ENCODE measurements at regions not wholly inside any gene's neighbourhood (a gene's known extent, or its start where the extent isn't known, plus 50 kb on each side); places are given as distances from the start of the nearest gene placed in this dataset.
"Not testable (repeated sequence)": the region's sequence is repeated elsewhere in the genome, so short reads cannot be mapped to it uniquely, and the experiment has no call there.

- TF ChIP-seq CTCF (IDR thresholded peaks at IDR 0.05; ENCODE audit: insufficient read depth, low read length, poor library complexity, severe bottlenecking) = no peak
- Histone ChIP-seq H3K27me3 (ENCODE audit: control insufficient read depth, insufficient read depth, low read length) (peaks cover 2% of the 10 kb centered on the region), H3K36me3 (ENCODE audit: control insufficient read depth, insufficient read depth, low read length) (no peaks in the 10 kb centered on the region), H3K4me3 (ENCODE audit: low read depth, low read length) (no peak overlapping the region)
- DNase-seq (ENCODE audit: low read depth) = no peak
Observed at GRCh38 chr10:124170631-124171030, 77.2 kb upstream of the CHST15 start.

GRCh38 chr10:124168991-124169802, 75.8 kb upstream of the CHST15 start:
- H3K36me3 ChIP-seq (ENCODE audit: control insufficient read depth, insufficient read depth, low read length) = no peaks in the 10 kb centered on the region

GRCh38 chr10:124168581-124168980, 75.2 kb upstream of the CHST15 start:
- no peak overlapping the region for H3K4me3 ChIP-seq (ENCODE audit: low read depth, low read length)
- H3K27me3 ChIP-seq (ENCODE audit: control insufficient read depth, insufficient read depth, low read length) = peaks cover 2% of the 10 kb centered on the region
- TF ChIP-seq CTCF (IDR thresholded peaks at IDR 0.05; ENCODE audit: insufficient read depth, low read length, poor library complexity, severe bottlenecking) = no peak
- no peak for DNase-seq (ENCODE audit: low read depth)
- no peaks in the 10 kb centered on the region for H3K36me3 ChIP-seq (ENCODE audit: control insufficient read depth, insufficient read depth, low read length)

More at GRCh38 chr10:124168991-124169802, 75.8 kb upstream of the CHST15 start:
- TF ChIP-seq CTCF (IDR thresholded peaks at IDR 0.05; ENCODE audit: insufficient read depth, low read length, poor library complexity, severe bottlenecking) = no peak
- Histone ChIP-seq H3K4me3 (ENCODE audit: low read depth, low read length) (no peak overlapping the region), H3K27me3 (ENCODE audit: control insufficient read depth, insufficient read depth, low read length) (peaks cover 2% of the 10 kb centered on the region)
- no peak for DNase-seq (ENCODE audit: low read depth)

GRCh38 chr10:124167925-124168324, 74.5 kb upstream of the CHST15 start:
- not testable (repeated sequence) for H3K27me3 ChIP-seq (ENCODE audit: control insufficient read depth, insufficient read depth, low read length); H3K4me3 ChIP-seq (ENCODE audit: low read depth, low read length); DNase-seq (ENCODE audit: low read depth); H3K36me3 ChIP-seq (ENCODE audit: control insufficient read depth, insufficient read depth, low read length)

GRCh38 chr10:124166431-124167125, 73.2 kb upstream of the CHST15 start:
- H3K36me3 ChIP-seq (ENCODE audit: control insufficient read depth, insufficient read depth, low read length) = no peaks in the 10 kb centered on the region
- H3K4me3 ChIP-seq (ENCODE audit: low read depth, low read length) = no peak overlapping the region
- DNase-seq (ENCODE audit: low read depth) = no peak
- H3K27me3 ChIP-seq (ENCODE audit: control insufficient read depth, insufficient read depth, low read length) = no peaks in the 10 kb centered on the region
- TF ChIP-seq CTCF (IDR thresholded peaks at IDR 0.05; ENCODE audit: insufficient read depth, low read length, poor library complexity, severe bottlenecking) = no peak

GRCh38 chr10:124165827-124166226, 72.4 kb upstream of the CHST15 start:
- Histone ChIP-seq H3K27me3 (ENCODE audit: control insufficient read depth, insufficient read depth, low read length) (no peaks in the 10 kb centered on the region), H3K36me3 (ENCODE audit: control insufficient read depth, insufficient read depth, low read length) (no peaks in the 10 kb centered on the region), H3K4me3 (ENCODE audit: low read depth, low read length) (no peak overlapping the region)
- no peak for DNase-seq (ENCODE audit: low read depth)
- no peak for TF ChIP-seq CTCF (IDR thresholded peaks at IDR 0.05; ENCODE audit: insufficient read depth, low read length, poor library complexity, severe bottlenecking)

All from kidney epithelial cell (primary cell).